Omental fat pad (tissue), 3 donors: ENCODE measurements at regions not wholly inside any gene's neighbourhood (a gene's known extent, or its start where the extent isn't known, plus 50 kb on each side); places are given as distances from the start of the nearest gene placed in this dataset.

ENCODE experiments used
- ATAC-seq: fragments of 150-250 bp; one replicate; pipeline ENCODE4 v1.9.1; 2016; ENCODE audit warnings: mild to moderate bottlenecking, moderate library complexity; ENCODE audit not compliant: low FRiP score
- DNase-seq: peaks from one replicate; pipeline ENCODE4 v3.0.0-alpha.2; 2019; ENCODE audit warnings: low spot score
- TF ChIP-seq, protein P1 (sequence below), 3 donors: fragments of 450-650 bp; IDR thresholded peaks; one replicate each; pipeline ENCODE4 v1.5.1; 2016 to 2017; ENCODE audit warnings: antibody characterized with exemption in 3 of 3, mild to moderate bottlenecking in 3 of 3, moderate library complexity in 2 of 3

DNA sequence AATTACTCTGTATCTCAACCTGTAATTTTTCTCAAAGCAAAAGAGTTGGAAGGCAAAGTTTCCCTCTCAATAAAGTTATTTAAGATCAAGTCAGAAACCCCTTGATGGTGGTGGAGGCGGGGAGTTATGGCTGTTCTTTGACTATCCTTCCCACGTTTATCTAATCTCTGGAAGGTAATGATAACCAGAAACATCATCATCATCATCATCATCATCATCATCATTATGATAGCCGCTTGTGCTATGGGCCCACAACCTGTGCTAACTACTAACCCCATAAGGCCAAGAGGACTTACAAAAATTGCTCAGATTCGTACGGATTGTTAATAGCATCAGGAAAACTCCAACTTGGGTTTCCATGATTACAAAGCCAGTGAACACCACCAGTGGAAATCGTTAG, 502.3 kb downstream of the SH2D4B start:
- ATAC-seq (no peak), DNase-seq (no peak)
- TF ChIP-seq, protein P1, sequence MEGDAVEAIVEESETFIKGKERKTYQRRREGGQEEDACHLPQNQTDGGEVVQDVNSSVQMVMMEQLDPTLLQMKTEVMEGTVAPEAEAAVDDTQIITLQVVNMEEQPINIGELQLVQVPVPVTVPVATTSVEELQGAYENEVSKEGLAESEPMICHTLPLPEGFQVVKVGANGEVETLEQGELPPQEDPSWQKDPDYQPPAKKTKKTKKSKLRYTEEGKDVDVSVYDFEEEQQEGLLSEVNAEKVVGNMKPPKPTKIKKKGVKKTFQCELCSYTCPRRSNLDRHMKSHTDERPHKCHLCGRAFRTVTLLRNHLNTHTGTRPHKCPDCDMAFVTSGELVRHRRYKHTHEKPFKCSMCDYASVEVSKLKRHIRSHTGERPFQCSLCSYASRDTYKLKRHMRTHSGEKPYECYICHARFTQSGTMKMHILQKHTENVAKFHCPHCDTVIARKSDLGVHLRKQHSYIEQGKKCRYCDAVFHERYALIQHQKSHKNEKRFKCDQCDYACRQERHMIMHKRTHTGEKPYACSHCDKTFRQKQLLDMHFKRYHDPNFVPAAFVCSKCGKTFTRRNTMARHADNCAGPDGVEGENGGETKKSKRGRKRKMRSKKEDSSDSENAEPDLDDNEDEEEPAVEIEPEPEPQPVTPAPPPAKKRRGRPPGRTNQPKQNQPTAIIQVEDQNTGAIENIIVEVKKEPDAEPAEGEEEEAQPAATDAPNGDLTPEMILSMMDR (IDR thresholded peaks at IDR 0.05): no peak

- TF ChIP-seq, protein P1 (IDR thresholded peaks at IDR 0.05): no peak
- ATAC-seq: no peak
- DNase-seq: no peak
Observed at GRCh38 chr10:81040940-81041339, 503.2 kb downstream of the SH2D4B start.

- ATAC-seq: no peak
- DNase-seq: no peak
- TF ChIP-seq, protein P1 (IDR thresholded peaks at IDR 0.05): no peak
Observed at GRCh38 chr10:81042647-81043046, 504.9 kb downstream of the SH2D4B start.

GRCh38 chr10:81065474-81065873, 527.8 kb downstream of the SH2D4B start:
- no peak for ATAC-seq
- TF ChIP-seq, protein P1 (IDR thresholded peaks at IDR 0.05): no peak
- no peak for DNase-seq

GRCh38 chr10:81068460-81068859, 530.8 kb downstream of the SH2D4B start:
- ATAC-seq (no peak), DNase-seq (no peak)
- TF ChIP-seq, protein P1 (IDR thresholded peaks at IDR 0.05): no peak

DNA sequence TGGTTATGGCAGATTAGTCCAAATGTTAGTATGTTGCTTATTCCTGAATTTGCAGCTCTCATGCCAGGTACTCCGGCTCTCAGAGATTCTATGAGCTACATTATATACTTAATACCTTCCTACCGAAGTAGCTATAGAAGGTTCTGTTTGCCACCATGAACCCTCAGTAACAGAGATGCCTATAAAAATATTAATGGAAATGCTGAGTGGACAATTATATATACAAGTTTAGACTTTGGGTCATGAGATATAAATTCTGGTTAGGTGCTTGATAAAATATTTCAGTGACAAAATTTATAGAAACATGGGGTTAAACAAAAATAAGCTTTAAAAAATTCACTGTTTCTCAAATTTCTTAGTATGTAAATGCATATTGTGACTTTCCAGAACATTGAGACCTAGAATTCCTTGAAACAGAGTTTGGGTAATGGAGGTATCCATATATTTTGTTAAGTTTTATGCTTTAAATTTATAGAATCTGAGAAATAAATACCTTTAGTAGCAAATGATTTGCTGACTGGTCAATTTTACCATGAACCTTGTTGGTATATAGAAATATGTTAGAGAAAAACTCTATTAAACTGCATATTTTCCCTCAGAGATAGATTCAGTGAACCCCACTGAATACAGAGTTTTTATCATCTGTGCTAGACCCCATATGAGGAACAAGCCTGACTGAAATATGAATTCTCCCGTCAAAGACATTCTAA, 533.5 kb downstream of the SH2D4B start:
- DNase-seq (no peak), ATAC-seq (no peak)
- TF ChIP-seq, protein P1 (IDR thresholded peaks at IDR 0.05): no peak

DNA sequence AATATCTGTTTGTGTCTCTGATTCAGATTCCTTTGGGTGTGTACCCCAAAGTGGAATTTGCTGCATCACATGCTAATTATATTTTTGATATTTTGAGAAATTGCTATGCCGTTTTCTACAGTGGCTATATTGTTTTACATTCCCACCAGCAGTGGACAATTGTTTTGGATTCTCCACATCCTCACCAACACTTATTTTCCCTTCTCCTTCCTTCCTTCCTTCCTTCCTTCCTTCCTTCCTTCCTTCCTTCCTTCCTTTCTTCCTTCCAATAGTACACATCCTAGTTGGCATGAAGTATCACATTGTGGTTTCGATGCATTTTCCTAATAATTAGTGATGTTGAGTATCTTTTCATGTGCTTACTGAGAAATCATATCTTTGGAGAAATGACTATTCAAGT, 535.5 kb downstream of the SH2D4B start:
- DNase-seq (no peak), ATAC-seq (no peak)
- TF ChIP-seq, protein P1 (IDR thresholded peaks at IDR 0.05): no peak
